Right lobe of liver (tissue), 4 donors: ENCODE measurements at regions not wholly inside any gene's neighbourhood (a gene's known extent, or its start where the extent isn't known, plus 50 kb on each side); places are given as distances from the start of the nearest gene placed in this dataset.

Experiments
- POLR2A ChIP-seq: fragments of 450-650 bp; IDR thresholded peaks from one replicate; pipeline ENCODE4 v1.6.1; 2017; ENCODE audit warnings: antibody characterized with exemption, mild to moderate bottlenecking
- TF ChIP-seq, protein P1 (sequence below), 4 donors: fragments of 200-600 bp in 3 of 4; fragments of 450-650 bp in 1 of 4; IDR thresholded peaks; one replicate each; pipeline versions ENCODE4 v1.5.1 to v1.8.0; 2016 to 2022; ENCODE audit warnings: antibody characterized with exemption in 4 of 4, mild to moderate bottlenecking in 2 of 4
- donor health status: DM: no; HTN: no; CAD: no.
- donor health status: DM: no; HTN: no; CAD: no.
- donor health status: DM: no; HTN: yes; CAD: no.

DNA sequence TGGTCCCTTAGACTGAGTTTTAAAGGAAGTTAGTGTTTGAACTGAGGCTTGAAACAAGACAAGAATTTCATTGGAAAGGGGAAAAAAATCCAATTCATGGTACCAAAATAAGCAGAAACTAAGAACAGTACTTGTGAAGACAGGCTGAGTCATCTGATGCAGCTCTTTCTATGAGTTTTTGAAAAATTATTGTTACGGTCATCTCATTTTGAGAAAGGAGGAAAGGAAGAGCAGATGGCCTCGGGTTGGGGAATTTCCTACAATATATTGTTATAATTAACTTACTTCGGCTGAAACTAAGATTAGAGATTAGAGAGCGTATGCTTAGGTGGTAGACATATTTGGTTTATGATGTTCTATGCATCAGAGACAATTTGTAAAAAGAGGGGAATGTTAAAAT lies 2164.8 kb upstream of the AGA start:
- TF ChIP-seq, protein P1, sequence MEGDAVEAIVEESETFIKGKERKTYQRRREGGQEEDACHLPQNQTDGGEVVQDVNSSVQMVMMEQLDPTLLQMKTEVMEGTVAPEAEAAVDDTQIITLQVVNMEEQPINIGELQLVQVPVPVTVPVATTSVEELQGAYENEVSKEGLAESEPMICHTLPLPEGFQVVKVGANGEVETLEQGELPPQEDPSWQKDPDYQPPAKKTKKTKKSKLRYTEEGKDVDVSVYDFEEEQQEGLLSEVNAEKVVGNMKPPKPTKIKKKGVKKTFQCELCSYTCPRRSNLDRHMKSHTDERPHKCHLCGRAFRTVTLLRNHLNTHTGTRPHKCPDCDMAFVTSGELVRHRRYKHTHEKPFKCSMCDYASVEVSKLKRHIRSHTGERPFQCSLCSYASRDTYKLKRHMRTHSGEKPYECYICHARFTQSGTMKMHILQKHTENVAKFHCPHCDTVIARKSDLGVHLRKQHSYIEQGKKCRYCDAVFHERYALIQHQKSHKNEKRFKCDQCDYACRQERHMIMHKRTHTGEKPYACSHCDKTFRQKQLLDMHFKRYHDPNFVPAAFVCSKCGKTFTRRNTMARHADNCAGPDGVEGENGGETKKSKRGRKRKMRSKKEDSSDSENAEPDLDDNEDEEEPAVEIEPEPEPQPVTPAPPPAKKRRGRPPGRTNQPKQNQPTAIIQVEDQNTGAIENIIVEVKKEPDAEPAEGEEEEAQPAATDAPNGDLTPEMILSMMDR (IDR thresholded peaks at IDR 0.05): no peak
- TF ChIP-seq POLR2A: no peak
